Stimulated activated CD8-positive, alpha-beta memory T cell treated with anti-CD3 and anti-CD28 coated beads, Interleukin-7, amount 100 ng/mL, for 1 hour (primary cell): ENCODE measurements at regions not wholly inside any gene's neighbourhood (a gene's known extent, or its start where the extent isn't known, plus 50 kb on each side); places are given as distances from the start of the nearest gene placed in this dataset.

Source experiments
- DNase-seq, 2 donors: peaks; one replicate each; pipeline ENCODE4 v3.0.0-alpha.2; 2020; ENCODE audit warnings: low read depth in 2 of 2

GRCh38 chr3:182683858-182684257, 109.4 kb upstream of the ATP11B start:
- no peak for DNase-seq

GRCh38 chr3:182686033-182686886, 107.0 kb upstream of the ATP11B start:
- DNase-seq = no peak

GRCh38 chr3:182690172-182690571, 103.1 kb upstream of the ATP11B start:
- DNase-seq = no peak

DNA sequence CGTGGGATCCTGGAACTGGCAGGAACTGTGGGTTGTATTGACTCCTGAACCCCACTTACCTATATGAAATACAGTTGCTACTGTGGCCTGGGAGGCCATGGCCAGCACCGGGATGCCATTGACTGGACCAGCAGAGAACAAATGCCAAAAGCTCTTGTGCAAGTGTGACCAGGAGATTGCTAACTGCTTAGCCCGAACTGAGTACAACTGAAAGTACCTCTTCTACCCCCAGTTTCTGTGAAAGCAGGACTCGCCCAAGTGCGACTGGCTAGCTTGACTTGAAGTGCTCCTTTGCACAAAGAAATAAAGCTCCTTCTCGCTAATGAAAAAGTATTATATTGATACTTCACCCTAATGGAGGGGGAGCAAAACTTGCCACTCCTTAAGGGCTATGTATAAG, 101.3 kb upstream of the ATP11B start:
- no peak for DNase-seq

- DNase-seq = no peak
These were observed 100.6 kb upstream of the ATP11B start for GRCh38 chr3:182692695-182693094.

DNA sequence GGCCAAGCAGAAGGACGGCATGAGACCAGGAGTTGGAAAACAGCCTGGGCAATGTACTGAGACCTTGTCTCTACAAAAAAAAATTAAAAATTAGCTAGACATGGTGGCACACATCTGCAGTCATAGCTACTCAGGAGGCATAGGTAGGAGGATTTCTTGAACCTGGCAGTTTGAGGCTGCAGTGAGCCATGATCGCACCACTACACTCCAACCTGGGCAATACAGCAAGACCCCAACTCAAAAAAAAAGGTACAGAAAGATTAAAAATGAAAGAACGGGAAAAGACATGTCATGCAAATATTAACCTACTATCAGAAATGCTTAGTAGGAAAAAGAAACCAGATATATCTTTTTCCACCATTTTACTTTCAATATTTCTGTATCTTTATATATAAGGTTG, 99.6 kb upstream of the ATP11B start:
- no peak for DNase-seq

GRCh38 chr3:182696916-182697315, 96.4 kb upstream of the ATP11B start:
- no peak for DNase-seq

DNA sequence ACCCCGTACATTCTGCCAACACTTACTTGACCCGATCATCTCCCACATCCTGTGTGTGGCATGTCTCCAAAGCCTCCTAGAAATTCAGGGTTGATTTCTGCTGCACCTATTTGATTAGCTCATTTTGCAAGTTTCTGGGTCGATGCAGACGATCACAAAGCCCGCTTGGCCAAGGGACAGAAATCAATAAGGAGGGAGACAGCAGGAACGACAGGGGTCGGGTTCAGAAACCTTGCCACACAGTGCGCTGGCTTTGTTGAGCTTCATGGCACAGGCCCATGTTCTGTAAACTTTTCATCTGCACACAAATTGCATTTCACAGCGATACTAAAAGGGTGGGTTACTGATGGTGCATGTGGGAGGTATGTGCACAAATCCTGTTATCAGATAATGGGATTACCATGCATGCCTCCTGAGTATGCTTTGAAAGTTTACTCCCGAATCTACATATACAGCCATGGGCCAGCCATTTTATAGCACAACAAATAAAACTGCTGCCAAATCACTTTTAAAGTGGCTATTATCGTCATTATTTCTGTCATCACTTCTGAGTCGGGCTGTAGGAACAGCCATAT, 95.9 kb upstream of the ATP11B start:
- no peak for DNase-seq

GRCh38 chr3:182698078-182698477, 95.2 kb upstream of the ATP11B start:
- no peak for DNase-seq

GRCh38 chr3:182699550-182700170, 93.6 kb upstream of the ATP11B start:
- no peak for DNase-seq

DNA sequence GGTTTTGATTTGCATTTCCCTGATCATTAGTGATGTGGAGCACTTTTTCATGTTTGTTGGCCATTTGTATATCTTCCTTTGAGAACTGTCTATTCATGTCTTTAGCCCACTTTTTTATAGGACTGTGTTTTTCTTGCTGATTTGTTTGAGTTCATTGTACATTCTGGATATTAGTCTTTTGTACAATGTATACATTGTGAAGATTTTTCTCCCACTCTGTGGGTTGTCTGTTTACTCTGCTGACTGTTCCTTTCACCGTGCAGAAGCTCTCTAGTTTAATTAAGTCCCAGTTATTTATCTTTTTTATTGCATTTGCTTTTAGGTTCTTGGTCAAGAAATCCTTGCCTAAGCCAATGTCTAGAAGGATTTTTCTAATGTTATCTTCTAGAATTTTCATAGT, 91.1 kb upstream of the ATP11B start:
- no peak for DNase-seq

- DNase-seq = no peak
These were observed 90.1 kb upstream of the ATP11B start for GRCh38 chr3:182703233-182703632.

GRCh38 chr3:182704926-182705325, 88.4 kb upstream of the ATP11B start:
- no peak for DNase-seq

DNA sequence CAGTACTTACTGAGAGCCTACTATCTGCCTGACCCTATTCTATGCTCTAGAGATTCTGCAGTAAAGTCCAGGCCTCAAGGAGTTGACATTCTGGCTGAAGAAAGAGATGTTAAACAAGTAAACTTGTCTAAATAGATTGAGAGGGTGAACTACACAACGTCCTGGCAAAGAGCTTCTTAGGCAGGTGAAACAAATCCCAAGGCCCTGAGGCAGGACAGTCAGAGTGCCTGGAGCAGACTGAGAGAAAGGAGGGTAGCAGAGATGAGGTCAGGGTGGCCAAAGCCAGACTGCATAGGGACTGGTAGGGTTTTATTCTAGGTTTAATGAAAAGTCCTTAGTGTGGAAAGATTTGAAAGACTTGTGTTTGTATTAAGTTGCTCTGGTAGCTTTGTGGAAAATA, 84.5 kb upstream of the ATP11B start:
- DNase-seq = no peak

- no peak for DNase-seq
These were observed 84.0 kb upstream of the ATP11B start for GRCh38 chr3:182709306-182709705.

GRCh38 chr3:182710557-182711157, 82.6 kb upstream of the ATP11B start:
- no peak for DNase-seq

DNA sequence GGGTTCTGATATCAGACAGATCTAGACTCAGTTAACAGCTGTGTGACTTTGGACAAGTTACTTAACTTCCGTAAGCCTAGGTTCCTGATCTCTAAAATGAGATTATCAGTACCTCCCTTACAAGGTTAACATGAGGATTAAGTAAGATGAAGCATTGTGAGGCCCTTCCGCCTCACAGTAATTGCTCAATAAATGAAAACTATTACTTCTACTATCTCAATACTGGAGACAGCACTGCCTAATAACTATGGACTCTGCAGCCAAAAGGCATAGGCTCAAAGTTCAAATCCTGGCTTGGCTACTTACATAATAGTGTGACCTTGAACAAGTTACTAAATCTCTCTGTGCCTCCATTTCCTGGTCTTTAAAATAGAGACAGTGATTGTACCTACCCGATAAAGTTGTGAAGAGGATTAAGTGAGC, 82.0 kb upstream of the ATP11B start:
- no peak for DNase-seq

GRCh38 chr3:182711853-182712252, 81.5 kb upstream of the ATP11B start:
- no peak for DNase-seq

- DNase-seq = no peak
These were observed 80.2 kb upstream of the ATP11B start for GRCh38 chr3:182713111-182713510.

GRCh38 chr3:182713743-182714517, 79.4 kb upstream of the ATP11B start:
- DNase-seq = no peak

- DNase-seq = no peak
These were observed 78.3 kb upstream of the ATP11B start for GRCh38 chr3:182715006-182715405.
